Pons (tissue), 1 donor: ENCODE measurements at regions not wholly inside any gene's neighbourhood (a gene's known extent, or its start where the extent isn't known, plus 50 kb on each side); places are given as distances from the start of the nearest gene placed in this dataset.
A peak's percentile ranks its signal among the peaks of the same experiment; 100 is the strongest.

Experiments
- DNase-seq: peaks from one replicate; pipeline ENCODE4 v3.0.0-alpha.2; 2016; ENCODE audit warnings: low spot score

DNA sequence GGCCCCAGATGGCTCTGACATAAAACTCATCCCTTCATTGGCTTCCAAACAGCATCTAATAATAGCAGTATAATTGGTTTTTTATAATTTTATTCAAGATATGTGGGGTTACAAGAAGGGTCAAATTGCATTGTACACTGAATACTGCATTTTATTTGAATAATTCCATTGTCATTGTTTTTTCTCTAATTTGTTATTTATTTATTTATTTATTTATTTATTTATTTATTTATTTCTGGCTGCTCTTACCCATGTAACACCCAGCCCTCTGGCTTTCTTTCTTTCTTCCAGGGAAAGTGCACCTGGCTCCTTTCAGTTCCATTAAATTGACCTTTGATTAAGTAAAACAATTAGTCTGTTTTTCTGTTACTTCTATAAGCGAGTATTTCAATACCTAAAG is 210.1 kb downstream of the CDH9 start:
- DNase-seq = no peak

DNA sequence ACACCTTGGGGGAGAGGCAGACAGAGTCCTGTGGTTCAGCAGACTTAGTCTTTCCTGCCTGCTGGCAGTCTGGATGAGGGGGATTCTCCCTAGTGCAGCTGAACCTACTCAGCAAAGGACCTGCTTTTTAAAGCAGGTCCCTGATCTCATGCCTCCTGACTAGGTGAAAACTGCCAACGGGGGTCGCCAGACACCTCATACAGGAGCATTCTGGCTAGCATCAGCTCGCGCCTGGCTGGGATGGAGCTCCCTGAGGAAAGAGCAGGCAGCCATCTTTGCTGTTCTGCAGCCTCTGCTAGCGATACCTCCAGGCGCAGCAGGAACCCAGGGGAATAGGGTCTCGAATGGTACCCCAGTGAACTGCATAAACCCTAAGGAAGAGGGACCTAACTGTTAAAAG is 225.2 kb downstream of the CDH9 start:
- no peak for DNase-seq

DNA sequence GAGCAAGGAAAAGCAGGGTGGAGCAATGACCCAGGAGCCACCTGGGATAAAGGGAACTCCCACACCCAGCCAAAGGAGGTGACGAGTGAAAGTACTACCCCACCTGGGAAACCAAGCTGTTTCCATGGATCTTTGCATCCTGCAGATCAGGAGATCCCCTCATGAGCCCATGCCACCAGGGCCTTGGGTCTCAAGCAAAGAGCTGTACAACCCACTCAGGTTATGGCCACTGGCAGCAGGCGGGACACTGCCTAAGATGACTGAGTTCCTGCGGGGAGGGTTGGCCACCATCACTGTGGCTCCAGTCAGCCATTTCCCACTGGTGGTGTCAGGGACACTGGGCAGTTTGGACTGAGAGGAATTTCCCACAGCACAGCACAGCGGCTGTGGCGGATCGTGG is 225.7 kb downstream of the CDH9 start:
- no peak for DNase-seq

DNA sequence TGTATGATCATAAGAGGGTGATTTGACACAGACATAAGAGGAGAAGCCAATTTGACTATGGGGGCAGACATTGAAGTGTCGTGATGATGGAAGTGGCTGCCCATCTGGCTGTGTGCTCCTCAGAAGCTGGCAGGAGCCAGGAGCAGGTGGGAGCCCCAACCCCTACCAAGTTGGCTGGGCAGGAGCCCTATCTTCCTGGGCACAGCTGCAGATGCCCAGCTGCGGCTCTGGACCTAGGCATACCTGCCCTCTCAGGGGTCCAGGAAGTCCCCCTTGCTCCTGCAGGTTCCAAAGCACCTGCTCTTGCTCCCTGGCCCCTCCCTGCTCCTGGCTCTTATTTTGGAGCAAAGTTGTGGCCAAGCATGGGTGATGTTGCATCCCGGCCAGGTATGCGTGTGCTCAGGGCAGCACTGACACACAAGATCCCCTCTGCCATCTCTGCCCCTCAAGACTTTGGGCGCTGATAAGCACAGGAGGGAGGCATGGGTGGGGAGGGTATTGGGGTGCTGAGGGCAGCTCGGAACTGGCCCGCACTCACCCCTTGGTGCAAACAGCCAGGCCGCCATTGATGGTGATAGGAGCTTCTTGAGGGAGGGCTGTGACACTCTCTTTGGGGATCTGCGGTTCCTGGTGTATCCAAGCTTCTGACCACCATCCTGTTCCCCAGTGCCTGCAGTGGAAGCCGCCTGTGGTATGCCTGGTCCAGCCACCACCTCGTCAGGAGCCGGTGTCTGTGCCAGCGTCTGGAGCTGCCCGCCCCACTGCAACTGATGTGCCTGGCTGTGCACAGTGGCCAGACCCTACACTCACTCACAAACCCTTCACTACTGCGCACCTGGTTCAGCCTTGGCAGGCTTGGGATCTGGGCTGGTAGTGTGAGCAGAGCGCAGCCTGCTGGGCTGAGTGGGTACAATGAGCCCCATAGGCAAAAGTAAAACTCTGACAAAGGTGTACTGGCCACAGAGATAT is 230.9 kb downstream of the CDH9 start:
- no peak for DNase-seq

DNA sequence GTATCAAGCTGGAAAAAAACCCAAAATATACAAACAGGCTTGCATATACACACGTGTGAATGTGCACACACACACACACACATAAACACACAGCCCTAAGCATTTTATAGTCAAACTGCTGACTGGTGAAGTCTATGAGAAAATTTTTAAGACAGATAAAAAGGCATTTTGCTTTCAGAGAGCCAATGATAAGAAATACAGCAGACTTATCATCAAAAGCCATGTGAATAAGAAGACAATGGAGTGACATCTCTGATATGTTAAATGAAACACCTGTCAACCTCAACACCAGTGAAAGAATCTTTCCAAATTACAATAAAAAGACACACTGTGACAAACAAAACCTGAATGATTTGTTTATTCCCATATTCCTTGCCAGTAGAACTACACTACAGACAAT is 233.3 kb downstream of the CDH9 start:
- no peak for DNase-seq

DNA sequence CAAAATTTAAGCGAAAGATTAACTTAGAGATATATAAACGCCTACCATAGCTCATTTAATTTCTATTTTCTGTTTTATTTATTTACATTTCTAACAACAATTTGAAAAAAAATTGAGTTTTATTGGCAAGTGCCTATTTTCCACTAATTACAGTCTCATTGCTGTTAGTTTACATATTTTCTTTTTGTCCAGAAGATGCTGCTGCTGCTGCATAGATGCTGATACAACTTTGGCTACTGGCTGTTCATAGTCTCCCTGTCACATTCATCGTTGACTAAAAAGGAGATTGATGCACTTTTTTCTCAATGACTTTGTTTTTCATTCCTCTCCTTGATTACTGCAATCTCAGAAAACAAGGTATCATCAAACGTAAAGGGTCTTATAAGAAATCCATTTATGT is 235.4 kb downstream of the CDH9 start:
- no peak for DNase-seq

DNA sequence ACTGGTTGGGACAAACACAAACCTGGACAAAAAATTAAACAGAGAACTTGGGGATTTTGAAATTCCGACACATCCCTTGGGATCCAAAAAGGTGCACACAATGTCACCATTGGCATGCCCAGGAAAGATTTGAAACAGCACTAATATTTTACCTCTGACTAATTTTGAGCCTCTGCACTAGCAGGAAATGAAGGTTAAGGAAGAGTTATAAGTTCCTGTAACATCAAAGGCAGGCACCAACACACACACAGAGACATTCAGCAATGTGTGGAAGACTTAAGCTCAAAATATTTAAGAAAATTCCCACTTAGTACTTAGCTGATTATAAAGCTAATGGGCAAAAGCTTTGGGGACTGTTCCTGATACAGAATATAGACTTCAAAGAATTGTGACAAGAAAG is 247.0 kb downstream of the CDH9 start:
- no peak for DNase-seq

DNA sequence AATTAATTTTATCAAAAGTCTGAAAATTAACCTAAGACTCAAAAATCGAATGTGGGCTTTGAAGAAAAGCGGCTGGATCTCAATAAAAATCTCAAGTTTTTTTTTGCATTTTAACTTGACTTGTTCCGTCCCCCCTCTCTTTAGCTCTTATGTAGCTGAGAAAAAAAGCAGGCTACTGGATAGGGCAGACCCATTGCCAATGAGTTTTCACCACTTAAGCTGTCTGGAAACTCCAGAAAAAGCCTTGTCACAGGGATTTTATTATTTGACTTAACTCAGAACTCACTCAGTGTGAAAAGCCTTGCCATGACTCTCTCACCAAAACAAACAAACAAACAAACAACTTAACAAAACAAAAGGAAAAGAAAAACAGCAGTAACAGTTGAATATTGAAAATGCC is 247.4 kb downstream of the CDH9 start:
- no peak for DNase-seq

DNA sequence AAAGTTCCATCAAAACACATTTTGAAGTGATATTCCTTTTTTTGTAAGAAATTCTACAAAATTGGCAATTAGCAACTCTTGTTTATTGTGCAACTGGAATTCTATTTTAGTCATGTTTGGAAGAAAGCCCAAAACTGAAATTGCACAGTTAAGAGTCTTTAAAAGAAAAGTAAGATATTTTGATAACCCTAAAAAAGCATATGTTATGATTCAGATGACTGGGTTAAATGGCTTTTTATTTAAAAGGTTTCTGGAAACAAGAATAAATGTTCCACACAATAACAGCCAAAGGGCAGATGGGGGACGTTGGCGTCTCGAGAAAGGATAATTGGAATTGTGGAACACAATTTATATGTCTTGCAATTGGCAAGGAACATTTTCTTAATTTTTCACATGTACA is 275.2 kb downstream of the CDH9 start:
- no peak for DNase-seq

DNA sequence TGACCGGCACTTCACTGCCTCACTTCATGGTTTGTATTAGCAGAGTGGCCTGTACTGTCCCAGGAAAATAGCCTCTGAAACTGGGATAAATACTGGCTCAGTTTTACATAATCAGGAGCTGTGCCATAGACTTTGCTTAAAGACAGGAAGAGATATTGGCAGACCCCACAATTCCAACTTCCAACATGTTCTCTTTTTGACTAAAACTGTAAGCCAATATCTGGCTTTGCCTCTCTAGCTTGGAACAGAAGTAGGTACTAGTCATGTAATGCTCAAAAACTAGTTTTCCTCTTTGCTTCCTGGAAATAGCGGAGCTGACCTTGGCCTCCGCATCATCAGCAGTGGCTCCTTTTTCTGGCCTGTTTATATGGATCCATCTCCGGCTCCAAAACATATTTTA is 276.9 kb downstream of the CDH9 start:
- no peak for DNase-seq

DNA sequence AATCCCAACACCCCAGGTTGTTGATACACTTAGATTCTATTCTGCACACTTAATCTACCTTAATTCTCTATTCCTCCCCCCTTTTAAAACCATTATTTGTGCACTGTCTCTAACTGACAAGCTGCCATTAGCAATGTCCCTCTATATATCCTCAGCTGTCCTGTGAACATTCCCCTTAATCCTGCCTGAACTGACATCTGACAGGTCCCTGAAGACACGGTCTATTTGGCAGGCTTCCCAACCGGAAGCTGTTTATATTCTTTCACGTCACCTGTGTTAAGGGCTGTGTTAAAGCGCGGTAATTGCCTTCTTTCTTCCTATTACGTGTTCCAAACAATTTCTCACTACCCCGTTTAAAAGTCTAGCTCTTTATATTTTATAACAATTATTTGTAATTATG is 277.3 kb downstream of the CDH9 start:
- DNase-seq = no peak

DNA sequence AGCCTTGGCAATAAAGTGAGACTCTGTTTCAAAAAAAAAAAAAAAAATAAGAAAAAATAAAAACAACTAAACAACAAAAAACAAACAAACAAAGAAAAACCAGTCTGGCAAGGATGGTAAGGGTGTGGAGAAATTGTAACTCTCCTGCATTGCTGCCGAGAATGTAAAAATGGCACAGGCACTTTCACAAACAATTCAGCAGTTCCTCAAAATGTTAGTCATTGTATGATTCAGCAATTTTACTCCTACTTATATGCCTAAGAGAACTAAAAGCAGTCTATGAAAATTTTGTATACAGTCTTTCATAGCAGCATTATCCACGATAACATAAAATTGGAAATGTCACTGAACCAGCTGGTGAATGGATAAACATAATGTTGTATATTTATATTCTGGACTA is 280.4 kb downstream of the CDH9 start:
- no peak for DNase-seq

DNA sequence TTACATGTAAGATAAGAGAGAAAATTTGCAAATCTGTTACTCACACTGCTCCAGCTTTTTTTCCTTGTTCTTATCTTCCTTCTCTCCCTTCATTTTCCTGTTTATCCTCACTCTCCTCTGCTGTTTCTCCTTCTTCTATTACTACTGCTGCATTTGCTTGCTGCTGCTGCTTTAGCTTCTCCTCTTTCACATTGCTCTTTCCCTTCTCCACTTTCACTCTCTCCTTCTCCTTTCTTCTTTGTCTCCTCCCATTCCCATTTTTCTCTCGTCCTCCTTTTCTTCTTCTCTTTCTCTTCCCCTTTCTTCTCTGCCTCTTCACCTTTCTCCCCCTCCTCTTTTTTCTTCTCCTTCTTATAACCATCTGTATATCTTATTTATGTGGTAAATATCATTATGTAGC is 288.6 kb downstream of the CDH9 start:
- DNase-seq = no peak

DNA sequence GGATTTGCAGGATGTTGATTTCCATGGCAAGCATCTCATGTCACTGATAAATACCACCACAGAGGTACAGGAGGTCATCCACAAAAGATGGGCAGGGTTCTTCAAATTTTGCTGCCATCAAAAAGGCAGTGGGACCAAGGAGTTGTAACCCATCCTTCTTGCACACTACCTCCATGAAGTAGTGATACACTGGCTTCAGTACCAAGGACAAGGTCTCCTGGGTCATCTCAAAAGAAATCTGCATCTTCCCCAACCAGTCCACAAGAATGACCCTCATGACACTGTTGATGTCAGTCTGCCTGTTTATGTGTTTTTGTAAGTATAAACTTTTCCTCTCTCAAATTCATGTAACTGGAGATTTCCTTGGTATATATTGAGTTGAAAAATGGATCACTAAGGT is 298.2 kb downstream of the CDH9 start:
- DNase-seq = no peak

DNA sequence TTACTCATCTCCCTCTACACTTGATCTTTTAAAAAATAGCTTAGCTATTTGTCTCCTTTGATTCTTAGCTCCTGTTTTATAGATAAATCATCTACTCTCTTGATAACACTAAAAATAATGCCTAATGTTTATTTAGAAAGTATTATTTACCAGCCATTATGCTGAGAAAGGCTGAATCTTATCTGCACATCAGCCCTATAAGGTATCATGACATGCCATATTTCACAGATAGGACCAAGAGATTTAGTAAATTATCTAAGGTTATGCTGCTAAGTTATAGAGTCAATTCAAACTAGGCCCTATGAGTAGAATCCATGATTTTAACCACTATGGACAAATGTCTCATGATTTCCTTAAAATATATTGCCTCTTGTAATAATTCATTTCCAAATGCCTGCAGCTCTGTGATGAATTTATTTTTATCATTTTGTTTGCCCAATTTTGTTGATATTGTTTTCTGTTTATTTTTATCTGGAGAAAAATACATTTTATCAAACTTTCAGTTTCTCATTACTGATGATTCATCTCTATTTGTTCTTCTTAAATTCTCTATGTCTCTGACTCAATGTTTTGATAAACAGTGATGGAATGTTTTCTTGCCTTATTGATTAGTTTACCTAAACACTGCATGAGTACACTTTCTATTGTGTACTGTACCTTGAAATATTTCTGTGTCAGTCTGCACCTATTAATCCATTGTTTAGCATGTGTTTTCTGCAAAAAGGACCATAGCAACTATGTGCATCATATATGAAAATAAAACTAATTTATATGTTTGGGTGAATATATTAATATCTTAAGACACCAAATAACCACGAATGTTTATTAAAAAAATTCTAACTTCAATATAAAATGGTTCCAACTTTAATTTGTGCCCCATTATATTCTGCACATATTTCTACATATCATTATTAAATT is 300.8 kb downstream of the CDH9 start:
- no peak for DNase-seq

DNA sequence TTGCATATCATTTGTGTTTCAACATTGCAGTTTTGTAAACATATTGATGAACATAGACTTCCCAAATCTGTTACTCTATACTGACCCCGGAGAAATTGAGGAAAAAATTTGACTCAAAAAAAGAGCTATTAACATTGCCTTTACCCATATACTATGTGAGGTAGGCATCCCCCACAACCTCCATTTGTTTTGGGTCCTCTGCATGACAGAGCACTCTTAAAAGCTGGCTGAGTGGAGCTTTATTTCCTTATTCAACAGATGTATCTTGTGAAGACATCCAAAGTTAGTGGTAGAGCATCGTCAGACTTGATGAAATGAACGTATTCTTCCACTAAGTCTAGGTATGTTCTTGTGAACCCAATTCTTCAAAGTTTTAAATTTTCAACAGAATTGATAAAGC is 310.5 kb downstream of the CDH9 start:
- no peak for DNase-seq

DNA sequence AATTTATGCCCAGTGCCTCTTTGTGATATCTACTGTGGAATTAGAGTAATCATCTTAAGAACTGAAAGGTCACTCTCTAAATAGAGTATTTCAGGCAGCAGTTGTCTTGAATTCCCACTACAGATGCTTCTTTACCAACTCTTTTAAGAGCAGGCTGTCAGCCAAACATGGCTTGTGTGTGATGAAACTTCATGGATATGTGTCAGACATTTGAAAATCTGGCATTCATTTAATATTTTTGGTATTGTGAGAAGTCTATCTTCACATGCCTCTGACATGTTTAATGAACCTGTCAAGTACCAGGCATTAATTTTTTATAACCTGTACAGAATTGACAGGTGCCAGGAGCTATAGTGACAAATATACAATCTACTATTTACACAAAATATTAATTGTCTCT is 318.6 kb downstream of the CDH9 start:
- DNase-seq = no peak

DNA sequence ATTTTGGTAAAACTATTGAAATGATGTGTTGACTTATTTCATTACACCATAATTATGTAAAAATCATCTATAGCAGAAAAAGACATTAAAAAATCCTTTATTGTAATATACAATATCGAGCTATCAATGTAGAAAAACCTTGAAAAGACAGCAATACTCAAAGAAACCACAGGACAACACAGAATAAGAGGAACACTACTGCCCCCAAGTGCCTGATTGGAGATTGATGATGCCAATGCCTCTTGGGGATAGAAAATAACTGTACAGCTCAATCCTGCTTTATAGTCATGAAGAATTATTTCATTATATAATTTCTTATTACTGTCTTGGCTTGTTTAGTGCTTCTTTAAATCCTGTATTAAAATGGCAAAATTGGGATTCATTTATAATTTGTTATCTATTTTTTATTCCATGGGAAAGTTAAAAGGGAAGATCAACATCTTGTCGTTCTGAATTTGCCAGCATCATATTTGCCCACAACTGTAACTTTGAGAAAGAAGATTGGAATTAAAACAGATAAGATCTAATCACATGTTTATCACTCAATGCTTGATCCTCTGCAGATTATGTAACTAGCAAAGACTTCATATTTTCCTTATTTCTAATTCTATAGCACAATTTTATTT is 337.5 kb downstream of the CDH9 start:
- DNase-seq = peak; percentile 62

DNA sequence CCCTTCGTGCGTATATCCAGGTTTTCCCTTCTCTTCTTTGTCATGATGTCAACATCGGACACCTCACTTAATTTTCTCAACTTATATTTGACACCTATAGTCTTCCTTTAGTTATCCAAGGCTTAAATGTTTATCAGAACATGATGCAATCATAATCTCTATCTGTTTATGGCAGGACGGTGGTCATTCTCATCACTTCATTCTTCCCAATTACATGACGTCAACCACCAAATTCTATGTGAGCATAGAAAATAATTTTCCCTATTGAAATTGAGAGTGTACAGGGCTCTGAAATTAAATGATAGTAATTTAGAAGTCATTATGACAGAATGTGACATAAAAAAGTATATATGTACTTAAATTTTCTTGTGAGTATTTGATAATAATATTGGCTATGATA is 345.4 kb downstream of the CDH9 start:
- no peak for DNase-seq

DNA sequence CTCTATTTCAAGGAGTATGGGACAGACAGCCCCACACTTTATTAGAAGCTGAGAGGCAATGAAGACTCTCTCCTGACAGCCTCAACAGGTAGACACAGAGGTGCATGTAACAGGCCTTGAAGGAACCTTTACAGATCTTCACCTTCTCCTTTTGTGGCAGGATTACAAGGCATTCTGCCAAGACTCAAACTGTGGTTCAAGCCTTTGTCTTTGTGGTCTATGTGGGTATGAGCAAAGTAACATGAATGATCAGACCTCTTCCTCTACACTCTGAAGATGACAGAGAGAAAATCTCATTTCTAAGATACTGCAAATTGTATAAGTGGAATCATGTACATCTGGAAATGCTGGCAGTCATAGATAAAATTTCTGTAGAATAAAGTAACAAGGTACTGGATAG is 346.9 kb downstream of the CDH9 start:
- no peak for DNase-seq

DNA sequence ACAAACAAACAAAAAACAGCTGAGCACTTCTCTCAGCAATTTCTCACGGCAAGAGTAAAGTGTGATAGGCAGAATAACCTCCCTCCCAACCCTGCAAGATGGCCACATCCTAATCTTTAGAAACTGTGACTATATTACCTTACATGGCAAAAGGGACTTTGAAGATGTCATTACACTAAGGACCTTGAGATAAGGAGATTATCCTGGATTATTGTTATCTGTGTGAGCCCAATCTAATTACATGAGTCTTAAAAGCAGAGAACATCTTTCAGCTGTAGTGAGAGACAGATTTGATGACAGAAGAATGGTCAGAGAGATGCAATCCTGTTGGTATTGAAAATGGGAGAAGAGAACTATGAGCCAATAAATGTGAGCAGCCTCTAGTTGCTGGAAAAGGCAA is 347.9 kb downstream of the CDH9 start:
- no peak for DNase-seq

DNA sequence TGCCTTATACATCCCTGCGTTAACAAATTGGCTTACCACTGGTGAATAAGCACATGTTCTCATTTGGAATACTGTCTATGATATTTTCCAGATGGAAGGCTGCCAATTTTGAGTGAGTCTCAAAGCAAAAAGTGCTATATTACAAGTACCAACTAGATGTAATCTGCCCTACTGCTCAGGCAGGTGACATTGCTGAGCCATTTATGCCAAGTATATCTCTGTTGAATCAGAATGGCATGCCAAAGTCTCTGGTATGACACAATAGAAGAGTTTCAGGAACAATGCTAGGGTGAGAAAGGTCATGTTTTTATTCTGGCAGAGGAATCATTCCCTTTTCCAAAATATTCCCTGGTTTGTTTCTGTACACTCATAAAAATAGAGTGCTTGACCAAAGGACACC is 356.5 kb downstream of the CDH9 start:
- DNase-seq = no peak

DNA sequence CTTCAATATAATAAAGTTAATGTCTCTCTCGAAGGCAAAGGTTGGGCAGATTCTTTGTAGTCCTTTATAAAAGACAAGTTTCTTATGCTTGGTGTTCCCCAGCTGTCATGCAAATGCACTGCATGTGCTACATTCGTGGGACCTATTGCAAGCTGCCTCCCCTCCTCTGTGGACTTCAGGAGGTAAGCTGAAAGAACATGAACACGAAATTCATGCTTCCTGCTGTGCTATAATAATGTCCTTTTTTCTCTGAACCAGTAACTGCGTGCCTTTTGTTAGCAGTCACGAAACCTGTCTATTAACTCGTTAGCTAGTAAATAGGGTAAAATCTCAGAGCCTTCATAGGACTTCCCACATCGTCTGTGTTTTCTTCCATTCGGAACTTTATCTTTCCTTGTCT is 363.5 kb downstream of the CDH9 start:
- DNase-seq = no peak
